Glomerular endothelial cell (primary cell): ENCODE measurements at regions not wholly inside any gene's neighbourhood (a gene's known extent, or its start where the extent isn't known, plus 50 kb on each side); places are given as distances from the start of the nearest gene placed in this dataset.

ENCODE experiments used
- DNase-seq: peaks from one replicate; pipeline ENCODE4 v3.0.0-alpha.2; 2011; ENCODE audit warnings: low read depth, low spot score; ENCODE audit errors: extremely low read depth

GRCh38 chr9:107633406-107633805 lies 143.8 kb upstream of the KLF4 start:
- no peak for DNase-seq

GRCh38 chr9:107632661-107633060 lies 143.1 kb upstream of the KLF4 start:
- no peak for DNase-seq

- no peak for DNase-seq
These were observed 142.6 kb upstream of the KLF4 start for GRCh38 chr9:107632216-107632615.

- no peak for DNase-seq
These were observed 142.2 kb upstream of the KLF4 start for GRCh38 chr9:107631788-107632187.

GRCh38 chr9:107630156-107630555 lies 140.6 kb upstream of the KLF4 start:
- no peak for DNase-seq

GRCh38 chr9:107628444-107628843 lies 138.9 kb upstream of the KLF4 start:
- no peak for DNase-seq

GRCh38 chr9:107627781-107628180 lies 138.2 kb upstream of the KLF4 start:
- DNase-seq: no peak

- no peak for DNase-seq
These were observed 136.5 kb upstream of the KLF4 start for GRCh38 chr9:107626118-107626517.

GRCh38 chr9:107625383-107625984 lies 135.9 kb upstream of the KLF4 start:
- DNase-seq: no peak

- no peak for DNase-seq
These were observed 134.8 kb upstream of the KLF4 start for GRCh38 chr9:107624234-107624948.

GRCh38 chr9:107621436-107621835 lies 131.9 kb upstream of the KLF4 start:
- no peak for DNase-seq

- no peak for DNase-seq
These were observed 131.2 kb upstream of the KLF4 start for GRCh38 chr9:107620801-107621200.

GRCh38 chr9:107620236-107620635 lies 130.7 kb upstream of the KLF4 start:
- no peak for DNase-seq

GRCh38 chr9:107615321-107615720 lies 125.8 kb upstream of the KLF4 start:
- no peak for DNase-seq

- no peak for DNase-seq
These were observed 125.2 kb upstream of the KLF4 start for GRCh38 chr9:107614765-107615164.

- no peak for DNase-seq
These were observed 123.8 kb upstream of the KLF4 start for GRCh38 chr9:107613321-107613720.

GRCh38 chr9:107612136-107612535 lies 122.6 kb upstream of the KLF4 start:
- no peak for DNase-seq

GRCh38 chr9:107609547-107609946 lies 120.0 kb upstream of the KLF4 start:
- no peak for DNase-seq

GRCh38 chr9:107606149-107606790 lies 116.7 kb upstream of the KLF4 start:
- DNase-seq: no peak

GRCh38 chr9:107605041-107605440 lies 115.5 kb upstream of the KLF4 start:
- DNase-seq: no peak

- no peak for DNase-seq
These were observed 113.7 kb upstream of the KLF4 start for GRCh38 chr9:107603281-107603680.

- DNase-seq: no peak
These were observed 110.5 kb upstream of the KLF4 start for GRCh38 chr9:107600060-107600573.
